ENCODE measurements at regions not wholly inside any gene's neighbourhood (a gene's known extent, or its start where the extent isn't known, plus 50 kb on each side); places are given as distances from the start of the nearest gene placed in this dataset.

DNA sequence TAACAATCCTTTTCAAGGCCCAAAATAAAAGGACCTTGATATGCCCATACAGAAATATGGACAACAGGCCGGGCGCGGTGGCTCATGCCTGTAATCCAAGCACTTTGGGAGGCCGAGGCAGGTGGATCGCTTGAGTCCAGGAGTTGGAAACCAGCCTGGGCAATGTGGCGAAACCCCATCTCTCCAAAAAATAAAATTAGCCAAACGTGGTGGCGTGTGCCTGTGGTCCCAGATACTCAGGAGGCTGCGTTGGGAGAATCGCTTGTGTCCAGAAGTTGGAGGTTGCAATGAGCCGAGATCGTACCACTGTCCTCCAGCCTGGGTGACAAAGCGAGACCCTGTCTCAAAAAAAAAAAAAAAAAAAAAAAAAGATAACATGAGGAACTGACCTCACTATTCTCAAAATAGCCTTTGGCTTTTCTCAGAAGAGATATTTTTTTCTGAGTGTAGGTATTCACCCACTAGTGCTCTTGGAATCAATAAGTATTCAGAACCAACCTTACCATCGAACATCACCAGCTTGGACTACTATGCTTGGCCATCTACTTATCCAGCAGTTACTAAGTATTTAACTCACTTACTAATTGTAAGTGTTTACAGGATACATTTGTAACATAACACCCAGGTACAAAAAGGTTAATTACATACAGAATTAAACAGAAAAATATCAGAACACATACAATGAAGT lies 99.2 kb downstream of the OR2B2 start (continued):
- TF ChIP-seq, protein P1, sequence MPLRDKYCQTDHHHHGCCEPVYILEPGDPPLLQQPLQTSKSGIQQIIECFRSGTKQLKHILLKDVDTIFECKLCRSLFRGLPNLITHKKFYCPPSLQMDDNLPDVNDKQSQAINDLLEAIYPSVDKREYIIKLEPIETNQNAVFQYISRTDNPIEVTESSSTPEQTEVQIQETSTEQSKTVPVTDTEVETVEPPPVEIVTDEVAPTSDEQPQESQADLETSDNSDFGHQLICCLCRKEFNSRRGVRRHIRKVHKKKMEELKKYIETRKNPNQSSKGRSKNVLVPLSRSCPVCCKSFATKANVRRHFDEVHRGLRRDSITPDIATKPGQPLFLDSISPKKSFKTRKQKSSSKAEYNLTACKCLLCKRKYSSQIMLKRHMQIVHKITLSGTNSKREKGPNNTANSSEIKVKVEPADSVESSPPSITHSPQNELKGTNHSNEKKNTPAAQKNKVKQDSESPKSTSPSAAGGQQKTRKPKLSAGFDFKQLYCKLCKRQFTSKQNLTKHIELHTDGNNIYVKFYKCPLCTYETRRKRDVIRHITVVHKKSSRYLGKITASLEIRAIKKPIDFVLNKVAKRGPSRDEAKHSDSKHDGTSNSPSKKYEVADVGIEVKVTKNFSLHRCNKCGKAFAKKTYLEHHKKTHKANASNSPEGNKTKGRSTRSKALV (CRISPR knock-in tag; IDR thresholded peaks at IDR 0.05), result no peak
- TF ChIP-seq PRPF4 (IDR thresholded peaks at IDR 0.05; ENCODE audit: low read depth, low read length, poor library complexity, severe bottlenecking), result peak; percentile 84
- TF ChIP-seq, protein P2, sequence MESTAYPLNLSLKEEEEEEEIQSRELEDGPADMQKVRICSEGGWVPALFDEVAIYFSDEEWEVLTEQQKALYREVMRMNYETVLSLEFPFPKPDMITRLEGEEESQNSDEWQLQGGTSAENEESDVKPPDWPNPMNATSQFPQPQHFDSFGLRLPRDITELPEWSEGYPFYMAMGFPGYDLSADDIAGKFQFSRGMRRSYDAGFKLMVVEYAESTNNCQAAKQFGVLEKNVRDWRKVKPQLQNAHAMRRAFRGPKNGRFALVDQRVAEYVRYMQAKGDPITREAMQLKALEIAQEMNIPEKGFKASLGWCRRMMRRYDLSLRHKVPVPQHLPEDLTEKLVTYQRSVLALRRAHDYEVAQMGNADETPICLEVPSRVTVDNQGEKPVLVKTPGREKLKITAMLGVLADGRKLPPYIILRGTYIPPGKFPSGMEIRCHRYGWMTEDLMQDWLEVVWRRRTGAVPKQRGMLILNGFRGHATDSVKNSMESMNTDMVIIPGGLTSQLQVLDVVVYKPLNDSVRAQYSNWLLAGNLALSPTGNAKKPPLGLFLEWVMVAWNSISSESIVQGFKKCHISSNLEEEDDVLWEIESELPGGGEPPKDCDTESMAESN (CRISPR knock-in tag; conservative IDR thresholded peaks at IDR 0.05), result 0 out of 2 replicates have a peak, but pooled peaks have one; percentile 36
- TF ChIP-seq, protein P3, sequence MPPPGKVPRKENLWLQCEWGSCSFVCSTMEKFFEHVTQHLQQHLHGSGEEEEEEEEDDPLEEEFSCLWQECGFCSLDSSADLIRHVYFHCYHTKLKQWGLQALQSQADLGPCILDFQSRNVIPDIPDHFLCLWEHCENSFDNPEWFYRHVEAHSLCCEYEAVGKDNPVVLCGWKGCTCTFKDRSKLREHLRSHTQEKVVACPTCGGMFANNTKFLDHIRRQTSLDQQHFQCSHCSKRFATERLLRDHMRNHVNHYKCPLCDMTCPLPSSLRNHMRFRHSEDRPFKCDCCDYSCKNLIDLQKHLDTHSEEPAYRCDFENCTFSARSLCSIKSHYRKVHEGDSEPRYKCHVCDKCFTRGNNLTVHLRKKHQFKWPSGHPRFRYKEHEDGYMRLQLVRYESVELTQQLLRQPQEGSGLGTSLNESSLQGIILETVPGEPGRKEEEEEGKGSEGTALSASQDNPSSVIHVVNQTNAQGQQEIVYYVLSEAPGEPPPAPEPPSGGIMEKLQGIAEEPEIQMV (CRISPR knock-in tag; IDR thresholded peaks at IDR 0.05; ENCODE audit: low read depth), result no peak
- TF ChIP-seq, protein P4, sequence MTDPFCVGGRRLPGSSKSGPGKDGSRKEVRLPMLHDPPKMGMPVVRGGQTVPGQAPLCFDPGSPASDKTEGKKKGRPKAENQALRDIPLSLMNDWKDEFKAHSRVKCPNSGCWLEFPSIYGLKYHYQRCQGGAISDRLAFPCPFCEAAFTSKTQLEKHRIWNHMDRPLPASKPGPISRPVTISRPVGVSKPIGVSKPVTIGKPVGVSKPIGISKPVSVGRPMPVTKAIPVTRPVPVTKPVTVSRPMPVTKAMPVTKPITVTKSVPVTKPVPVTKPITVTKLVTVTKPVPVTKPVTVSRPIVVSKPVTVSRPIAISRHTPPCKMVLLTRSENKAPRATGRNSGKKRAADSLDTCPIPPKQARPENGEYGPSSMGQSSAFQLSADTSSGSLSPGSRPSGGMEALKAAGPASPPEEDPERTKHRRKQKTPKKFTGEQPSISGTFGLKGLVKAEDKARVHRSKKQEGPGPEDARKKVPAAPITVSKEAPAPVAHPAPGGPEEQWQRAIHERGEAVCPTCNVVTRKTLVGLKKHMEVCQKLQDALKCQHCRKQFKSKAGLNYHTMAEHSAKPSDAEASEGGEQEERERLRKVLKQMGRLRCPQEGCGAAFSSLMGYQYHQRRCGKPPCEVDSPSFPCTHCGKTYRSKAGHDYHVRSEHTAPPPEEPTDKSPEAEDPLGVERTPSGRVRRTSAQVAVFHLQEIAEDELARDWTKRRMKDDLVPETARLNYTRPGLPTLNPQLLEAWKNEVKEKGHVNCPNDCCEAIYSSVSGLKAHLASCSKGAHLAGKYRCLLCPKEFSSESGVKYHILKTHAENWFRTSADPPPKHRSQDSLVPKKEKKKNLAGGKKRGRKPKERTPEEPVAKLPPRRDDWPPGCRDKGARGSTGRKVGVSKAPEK (CRISPR knock-in tag; IDR thresholded peaks at IDR 0.05; ENCODE audit: borderline replicate concordance), result 0 out of 2 replicates have a peak, but pooled peaks have one; percentile 18

Measured in HepG2 (cell line).